Islet precursor cell (in vitro differentiated cells): ENCODE measurements at regions not wholly inside any gene's neighbourhood (a gene's known extent, or its start where the extent isn't known, plus 50 kb on each side); places are given as distances from the start of the nearest gene placed in this dataset.
"Not testable (repeated sequence)": the region's sequence is repeated elsewhere in the genome, so short reads cannot be mapped to it uniquely, and the experiment has no call there.

Experiments
- DNase-seq: peaks from one replicate; pipeline ENCODE4 v3.0.0-alpha.2; 2018

DNA sequence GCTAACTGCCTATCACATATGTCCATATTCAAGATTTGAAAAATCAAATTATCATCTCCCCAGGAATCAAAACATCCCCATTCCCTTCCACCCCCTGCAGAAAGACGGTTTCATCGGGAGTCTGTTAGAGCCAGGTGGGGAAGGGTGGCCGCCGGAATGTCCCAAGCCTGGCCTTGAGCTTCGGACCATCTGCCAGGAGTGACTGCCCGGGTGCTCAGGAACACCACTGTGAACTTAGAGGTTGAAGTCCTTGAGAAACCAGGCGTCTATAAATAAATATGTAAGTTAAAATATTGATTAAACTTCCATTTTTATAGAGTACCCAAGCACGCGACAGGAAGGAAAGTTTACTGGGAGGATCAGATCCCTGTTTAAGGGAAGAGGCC lies 250.8 kb downstream of the DLL1 start:
- DNase-seq: no peak

DNA sequence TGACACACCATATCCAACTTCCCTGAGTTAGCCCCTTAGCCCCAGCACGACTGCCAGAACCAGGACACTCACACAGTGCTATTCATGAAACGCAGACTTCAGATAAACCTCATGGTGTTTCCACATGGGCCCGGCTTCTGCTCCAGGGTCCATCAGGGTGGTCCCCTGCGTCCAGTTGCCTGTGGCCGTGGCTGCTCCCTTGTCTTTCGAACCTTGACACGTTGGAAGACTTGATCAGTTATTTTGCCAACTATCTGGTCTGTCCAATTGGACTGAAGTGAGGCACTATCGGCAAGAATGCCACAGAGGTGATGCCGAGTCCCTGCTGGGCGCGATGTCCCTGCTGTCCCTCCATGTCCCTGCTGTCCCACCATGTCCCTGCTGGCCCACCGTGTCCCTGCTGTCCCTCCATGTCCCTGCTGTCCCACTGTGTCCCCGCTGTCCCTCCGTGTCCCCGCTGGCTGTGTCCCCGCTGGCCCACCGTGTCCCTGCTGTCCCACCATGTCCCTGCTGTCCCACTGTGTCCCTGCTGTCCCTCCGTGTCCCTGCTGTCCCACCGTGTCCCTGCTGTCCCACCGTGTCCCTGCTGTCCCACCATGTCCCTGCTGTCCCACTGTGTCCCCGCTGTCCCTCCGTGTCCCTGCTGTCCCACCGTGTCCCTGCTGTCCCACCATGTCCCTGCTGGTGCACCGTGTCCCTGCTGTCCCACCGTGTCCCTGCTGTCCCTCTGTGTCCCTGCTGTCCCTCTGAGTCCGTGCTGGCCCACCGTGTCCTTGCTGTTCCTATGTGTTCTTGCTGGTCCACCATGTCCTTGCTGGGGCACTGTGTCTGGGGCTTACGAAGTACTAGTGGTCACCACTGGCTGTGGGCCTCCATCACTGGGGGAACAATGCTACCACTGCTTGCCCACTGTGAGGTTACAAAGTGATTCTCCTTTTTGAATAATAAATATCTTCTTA lies 251.4 kb downstream of the DLL1 start:
- no peak for DNase-seq

- DNase-seq: no peak
These were observed 252.2 kb downstream of the DLL1 start for GRCh38 chr6:170038708-170039107.

- DNase-seq: peak; percentile 80
These were observed 252.6 kb downstream of the DLL1 start for GRCh38 chr6:170038251-170038650.

GRCh38 chr6:170037541-170038250 lies 253.2 kb downstream of the DLL1 start:
- no peak for DNase-seq

DNA sequence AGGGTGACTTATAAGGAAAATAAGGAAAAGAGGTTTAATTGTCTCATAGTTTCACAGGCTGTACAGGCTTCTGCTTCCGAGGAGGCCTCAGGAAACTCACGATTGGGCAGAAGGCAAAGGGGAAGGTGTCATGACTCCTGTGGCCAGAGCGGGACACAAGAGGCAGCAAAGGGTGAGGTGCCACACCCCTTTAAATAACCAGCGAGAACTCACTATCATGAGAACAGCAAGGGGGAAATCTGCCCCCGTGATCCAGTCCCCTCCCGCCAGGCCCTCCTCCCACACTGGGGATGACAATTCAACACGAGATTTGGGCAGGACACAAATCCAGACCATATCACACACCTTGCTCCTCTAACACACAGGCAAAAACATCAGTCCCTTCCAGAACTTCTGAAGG lies 254.0 kb downstream of the DLL1 start:
- DNase-seq: no peak

DNA sequence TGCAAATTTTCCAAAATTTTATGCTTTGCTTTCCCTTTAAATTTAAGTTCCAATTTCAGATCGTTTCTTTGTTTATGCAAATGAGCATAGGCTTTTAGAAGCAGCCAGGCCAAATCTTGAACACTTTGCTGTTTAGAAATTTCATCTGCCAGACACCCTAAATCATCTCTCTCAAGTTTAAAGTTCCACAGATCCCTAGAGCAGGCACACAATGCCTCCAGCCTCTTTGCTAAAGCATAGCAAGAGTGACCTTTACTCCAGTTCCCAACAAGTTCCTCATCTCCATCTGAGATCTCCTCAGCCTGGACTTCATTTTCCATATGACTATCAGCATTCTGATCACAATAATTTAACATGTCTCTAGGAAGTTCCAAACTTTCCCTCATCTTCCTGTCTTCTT lies 254.5 kb downstream of the DLL1 start:
- not testable (repeated sequence) for DNase-seq

DNA sequence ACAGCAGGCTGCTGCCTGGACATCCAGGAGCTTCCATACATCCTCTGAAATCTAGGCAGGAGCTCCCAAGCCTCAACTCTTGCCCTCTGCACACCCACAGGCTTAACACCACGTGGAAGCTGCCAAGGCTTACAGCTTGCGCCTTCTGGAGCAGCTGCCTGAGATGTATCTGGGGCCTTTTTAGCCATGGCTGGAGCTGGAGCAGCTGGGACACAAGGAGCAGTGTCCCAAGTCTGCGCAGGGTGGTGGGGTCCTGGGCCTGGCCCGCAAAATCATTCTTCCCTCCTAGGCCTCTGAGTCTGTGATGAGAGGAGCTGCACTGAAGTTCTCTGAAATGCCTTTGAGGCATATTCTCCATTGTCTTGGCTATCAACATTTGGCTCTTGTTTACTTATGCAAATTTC lies 255.0 kb downstream of the DLL1 start:
- DNase-seq: no peak

- DNase-seq: no peak
These were observed 255.8 kb downstream of the DLL1 start for GRCh38 chr6:170035044-170035443.

- DNase-seq: peak; percentile 26
These were observed 256.6 kb downstream of the DLL1 start for GRCh38 chr6:170034294-170034693.

DNA sequence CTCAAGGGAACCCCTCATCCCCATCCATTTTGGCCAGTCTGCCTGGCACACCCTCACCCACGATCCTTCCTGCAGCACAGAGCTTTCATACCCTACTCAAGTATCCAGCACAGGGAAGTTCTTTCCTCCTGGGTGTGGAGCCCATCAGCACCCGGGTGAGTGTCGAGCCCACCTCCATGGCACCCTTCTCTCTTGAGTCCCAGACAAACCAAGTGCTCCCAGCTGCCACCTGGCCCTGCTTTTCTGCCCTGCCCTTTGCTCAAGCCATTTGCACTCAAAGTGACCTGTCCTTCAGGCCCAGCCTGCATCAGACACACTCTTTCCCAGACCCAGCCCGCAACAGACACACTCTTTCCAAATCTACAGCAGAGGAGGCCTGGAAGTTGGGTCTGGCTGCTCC lies 257.2 kb downstream of the DLL1 start:
- DNase-seq: peak; percentile 26

DNA sequence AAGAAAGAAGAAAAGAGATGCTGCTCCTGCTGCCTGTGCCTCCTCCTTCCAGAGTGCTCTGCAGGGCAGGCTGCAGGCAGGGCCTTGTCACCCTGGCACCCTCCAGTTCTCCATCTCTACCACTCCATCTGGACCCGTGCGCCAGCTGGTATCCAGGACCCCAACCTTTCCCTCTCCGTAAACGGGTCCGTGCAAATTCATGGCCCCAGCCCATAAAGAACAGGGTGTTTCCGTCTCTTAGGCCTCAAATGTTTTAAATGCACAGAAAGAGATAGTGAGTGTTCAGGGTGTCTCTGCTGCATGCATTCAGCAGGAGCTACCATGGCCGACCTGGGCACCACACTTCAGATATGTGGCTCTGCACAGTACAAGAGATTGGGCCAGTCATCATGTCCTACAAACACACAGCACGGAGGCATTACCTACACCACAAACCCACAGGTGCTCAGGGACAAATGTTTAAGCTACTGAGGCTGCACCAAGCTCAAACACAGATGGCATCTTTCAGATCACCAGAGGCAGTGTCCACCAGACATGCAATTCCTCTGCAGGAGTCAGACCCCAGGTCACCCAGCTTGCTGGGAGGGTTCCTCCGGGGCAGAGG lies 258.1 kb downstream of the DLL1 start:
- peak; percentile 7 for DNase-seq

DNA sequence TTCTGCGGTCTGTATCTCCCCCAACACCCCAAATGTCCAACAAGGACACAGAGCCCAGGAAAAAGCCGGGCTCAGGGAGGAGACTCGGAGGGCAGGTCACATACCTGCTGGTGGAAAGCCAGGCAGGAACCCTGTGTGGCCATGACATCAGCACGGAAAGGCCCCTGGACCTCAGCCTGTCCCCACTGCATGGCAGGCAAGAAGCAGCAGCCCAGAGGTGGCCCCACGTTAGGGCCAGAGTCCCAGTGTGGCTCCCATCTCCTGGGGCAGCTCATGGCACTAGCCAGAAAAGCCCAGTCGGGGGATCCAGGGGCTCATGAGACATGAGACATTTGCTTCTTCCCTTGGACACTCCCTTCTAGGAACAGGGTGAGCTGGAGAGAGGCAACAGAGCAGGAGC lies 258.7 kb downstream of the DLL1 start:
- peak; percentile 43 for DNase-seq

GRCh38 chr6:170031684-170032121 lies 259.2 kb downstream of the DLL1 start:
- DNase-seq: peak; percentile 31

DNA sequence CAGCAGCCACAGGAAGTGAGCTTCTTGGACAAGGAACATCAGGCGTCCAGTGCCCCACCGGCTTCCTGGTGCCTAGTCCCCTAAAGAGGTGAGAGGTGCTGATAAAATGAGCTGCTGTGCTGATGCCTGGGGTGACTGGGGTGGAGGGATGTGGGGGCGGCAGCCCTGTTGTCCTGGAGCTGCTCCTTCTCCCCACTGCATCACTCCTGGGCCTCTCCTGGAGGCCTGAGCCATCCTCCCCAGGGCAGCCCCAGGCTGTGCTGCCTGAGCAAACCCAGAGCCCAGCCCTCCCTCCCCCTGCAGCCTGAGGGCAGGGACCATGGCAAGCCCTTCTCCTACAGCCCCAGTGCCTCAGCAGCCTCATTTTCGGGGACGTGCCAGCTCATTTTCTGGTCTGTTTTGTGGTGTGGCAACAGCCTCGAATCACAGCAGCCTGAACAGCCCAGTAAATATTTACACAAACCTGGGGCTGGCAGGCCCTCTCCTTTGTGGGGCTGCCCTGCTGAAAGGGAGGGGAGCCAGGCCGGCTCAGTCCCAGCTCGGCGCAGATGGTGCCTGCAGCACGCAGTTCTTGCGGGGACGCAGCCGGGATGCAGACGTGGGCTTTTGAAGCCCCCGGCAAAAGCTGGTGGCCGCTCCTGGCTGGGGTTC lies 259.9 kb downstream of the DLL1 start:
- DNase-seq: peak; percentile 53

DNA sequence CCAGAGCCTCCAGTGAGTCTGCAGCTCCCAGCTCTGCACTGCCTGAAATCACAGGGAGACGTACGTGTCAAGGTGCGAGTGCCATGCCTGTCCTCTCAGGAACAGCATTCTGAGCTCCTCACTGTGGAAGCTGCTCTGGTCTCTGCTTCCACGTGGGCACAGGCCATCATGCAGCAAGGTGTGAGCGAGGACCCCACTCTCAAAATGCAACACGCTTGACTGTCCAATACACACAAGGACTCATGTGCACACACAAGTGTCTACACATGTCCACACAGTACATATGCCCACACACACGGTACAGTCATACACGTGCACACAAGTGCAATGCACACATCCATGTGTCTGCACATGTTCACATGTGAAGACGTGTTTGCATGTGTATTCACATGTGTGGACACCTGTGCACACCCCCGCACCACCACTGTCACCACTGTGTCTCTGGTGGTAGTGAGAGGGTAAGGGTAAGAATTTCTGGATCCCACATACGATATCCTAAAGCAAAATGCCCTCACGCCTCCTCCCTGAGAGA lies 260.5 kb downstream of the DLL1 start:
- DNase-seq: peak; percentile 40

DNA sequence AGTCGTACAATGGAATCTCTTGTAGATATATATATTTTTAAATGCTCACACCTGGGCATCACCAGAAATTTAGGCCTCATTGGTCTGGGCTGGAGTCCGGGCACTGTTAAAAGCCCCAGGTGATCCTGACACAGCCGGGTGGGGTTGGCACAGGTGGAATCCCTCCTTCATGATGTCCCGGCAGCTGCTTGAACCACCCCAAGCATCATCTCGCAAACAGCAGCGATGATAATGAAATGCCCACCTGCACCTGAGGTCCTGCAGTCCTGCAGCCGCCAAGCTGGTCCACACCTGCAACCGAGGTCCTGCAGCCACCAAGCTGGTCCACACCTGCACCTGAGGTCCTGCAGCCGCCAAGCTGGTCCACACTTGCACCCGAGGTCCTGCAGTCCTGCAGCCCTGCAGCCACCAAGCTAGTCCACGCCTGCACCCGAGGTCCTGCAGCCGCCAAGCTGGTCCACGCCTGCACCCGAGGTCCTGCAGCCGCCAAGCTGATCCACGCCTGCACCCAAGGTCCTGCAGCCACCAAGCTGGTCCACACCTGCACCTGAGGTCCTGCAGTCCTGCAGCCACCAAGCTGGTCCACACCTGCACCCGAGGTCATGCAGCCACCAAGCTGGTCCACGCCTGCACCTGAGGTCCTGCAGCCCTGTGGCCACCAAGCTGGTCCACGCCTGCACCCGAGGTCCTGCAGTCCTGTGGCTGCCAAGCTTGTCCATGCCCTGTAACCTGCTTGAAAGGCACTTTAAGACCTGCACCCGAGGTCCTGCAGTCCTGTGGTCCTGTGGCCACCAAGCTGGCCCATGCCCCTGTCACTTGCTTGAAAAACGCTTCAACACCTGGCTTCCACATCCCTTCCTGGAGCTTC lies 261.2 kb downstream of the DLL1 start:
- DNase-seq: peak; percentile 42

- peak; percentile 44 for DNase-seq
These were observed 262.1 kb downstream of the DLL1 start for GRCh38 chr6:170028629-170029345.

- DNase-seq: peak; percentile 48
These were observed 263.2 kb downstream of the DLL1 start for GRCh38 chr6:170027647-170028043.

GRCh38 chr6:170026751-170027646 lies 263.9 kb downstream of the DLL1 start:
- no peak for DNase-seq
